ENCODE measurements at regions not wholly inside any gene's neighbourhood (a gene's known extent, or its start where the extent isn't known, plus 50 kb on each side); places are given as distances from the start of the nearest gene placed in this dataset.

DNA sequence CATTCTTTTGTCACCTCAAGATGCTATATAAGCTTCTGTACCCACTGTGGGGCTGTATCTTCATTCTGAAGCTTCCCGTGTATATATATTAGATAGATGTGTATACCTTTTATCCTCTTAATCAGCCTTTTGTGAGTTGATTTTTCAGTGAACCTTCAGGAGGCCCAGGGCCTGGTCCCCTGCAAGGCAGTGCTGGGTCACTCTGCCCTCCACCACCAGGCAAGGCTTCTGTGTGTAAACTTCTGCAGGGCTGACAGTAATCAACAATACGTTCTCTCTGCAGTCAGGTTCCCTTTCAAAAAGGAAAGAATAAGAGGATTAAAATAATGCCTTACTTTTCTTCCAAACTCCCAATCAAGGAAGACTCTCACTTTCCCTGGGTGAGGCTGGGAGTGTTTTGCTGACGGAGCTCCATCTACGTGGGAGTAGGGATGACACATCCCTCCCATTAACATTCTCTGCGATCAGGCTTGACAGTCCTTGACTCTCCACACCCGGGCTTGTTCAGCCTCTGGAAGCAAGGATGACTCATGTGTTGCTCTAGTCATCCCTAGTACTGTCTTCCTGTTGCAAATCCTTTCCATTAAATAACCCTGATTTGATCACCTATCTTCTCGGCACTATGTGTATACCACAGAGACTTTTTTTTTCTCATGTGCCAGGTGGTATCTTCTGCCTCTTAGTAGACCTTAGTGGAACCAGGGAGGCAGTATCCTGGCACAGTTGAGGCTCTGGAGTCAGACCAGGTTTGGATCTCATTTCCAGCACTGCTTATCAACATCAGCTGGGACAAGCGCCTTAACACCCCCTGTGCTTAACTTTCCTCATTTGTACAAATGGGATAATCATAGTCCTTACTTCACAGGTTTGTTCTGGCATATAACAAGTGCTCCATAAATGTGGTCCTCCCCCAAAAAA is 70.3 kb upstream of the KCNK1 start:
- peak; percentile 100 for DNase-seq (ENCODE audit: unreplicated experiment)
- no peak overlapping the region for H3K4me3 Mint-ChIP-seq (ENCODE audit: unreplicated experiment)
- H3K27me3 Mint-ChIP-seq (ENCODE audit: insufficient read depth, unreplicated experiment), result no peaks in the 10 kb centered on the region
- TF ChIP-seq CTCF (IDR thresholded peaks at IDR 0.05; ENCODE audit: unreplicated experiment), result no peak
- intact Hi-C loops (cut with micrococcal nuclease), result loop anchor here (1.0 to 2.0 kb wide), 2 partner anchors 70 to 163 kb away; no protein-coding TSS in a partner anchor
- CTCF ChIA-PET, result interaction anchor here (0.7 to 1.6 kb wide), 4 partner anchors 12 to 203 kb away, joined by 3 to 4 read pairs (median 3); no protein-coding TSS in a partner anchor
- H3K36me3 Mint-ChIP-seq (ENCODE audit: insufficient read depth, unreplicated experiment), result peaks cover 7% of the 10 kb centered on the region
- peaks cover 20% of the 10 kb centered on the region for H3K4me1 Mint-ChIP-seq (ENCODE audit: insufficient read depth, unreplicated experiment)
- POLR2A ChIA-PET, result interaction anchor here (0.5 to 2.5 kb wide), 22 partner anchors 9 to 1886 kb away, joined by 3 to 23 read pairs (median 4); partner anchors contain the start of gene KCNK1
- peak overlapping the region; percentile 72 for H3K27ac Mint-ChIP-seq (ENCODE audit: low read depth, unreplicated experiment)
- TSS peak; percentile 87 for BruUV-seq (replicated peaks)
- no peaks in the 10 kb centered on the region for H3K9me3 Mint-ChIP-seq (ENCODE audit: unreplicated experiment)

DNA sequence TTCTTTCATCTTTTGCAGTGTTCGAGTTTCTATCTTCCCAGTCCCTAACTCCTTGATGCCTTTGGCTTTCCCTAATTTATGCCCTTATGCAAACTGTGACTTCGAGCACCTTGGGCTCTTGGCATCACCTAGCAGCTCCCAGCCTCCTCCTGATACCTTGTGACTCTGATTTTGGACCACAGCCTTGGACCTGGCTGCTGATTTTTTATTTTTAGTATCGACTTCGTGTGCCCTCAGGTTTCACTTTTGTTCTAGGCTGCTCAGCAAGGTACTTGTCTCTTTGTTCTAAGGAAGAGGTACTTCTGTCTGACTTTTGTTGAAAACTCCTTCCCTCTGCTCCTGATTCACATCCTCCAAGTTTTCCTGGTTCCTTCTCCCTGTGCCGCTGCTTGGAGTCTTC is 69.6 kb upstream of the KCNK1 start:
- POLR2A ChIA-PET, result interaction anchor here (0.5 to 2.5 kb wide), 10 partner anchors 8 to 1886 kb away, joined by 3 to 23 read pairs (median 4); partner anchors contain the start of gene KCNK1
- peak overlapping the region; percentile 14 for H3K27ac Mint-ChIP-seq (ENCODE audit: low read depth, unreplicated experiment)
- no peak for DNase-seq (ENCODE audit: unreplicated experiment)

GRCh38 chr1:233547726-233548125 is 66.2 kb upstream of the KCNK1 start:
- no TSS peak for BruUV-seq (replicated peaks)
- no peaks in the 10 kb centered on the region for H3K27me3 Mint-ChIP-seq (ENCODE audit: insufficient read depth, unreplicated experiment)
- ChIA-PET POLR2A (interaction anchor here (0.6 to 1.7 kb wide), 5 partner anchors 18 to 66 kb away, joined by 3 to 5 read pairs (median 3); partner anchors contain the start of gene KCNK1), CTCF (interaction anchor here (1.3 to 1.9 kb wide), 3 partner anchors 30 to 243 kb away, joined by 4 to 5 read pairs (median 4); no protein-coding TSS in a partner anchor)
- peaks cover 7% of the 10 kb centered on the region for H3K36me3 Mint-ChIP-seq (ENCODE audit: insufficient read depth, unreplicated experiment)
- TF ChIP-seq CTCF (IDR thresholded peaks at IDR 0.05; ENCODE audit: unreplicated experiment), result no peak
- peaks cover 20% of the 10 kb centered on the region for H3K4me1 Mint-ChIP-seq (ENCODE audit: insufficient read depth, unreplicated experiment)
- intact Hi-C loops (cut with micrococcal nuclease), result no loop called here
- no peak for DNase-seq (ENCODE audit: unreplicated experiment)
- H3K9me3 Mint-ChIP-seq (ENCODE audit: unreplicated experiment), result no peaks in the 10 kb centered on the region
- H3K27ac Mint-ChIP-seq (ENCODE audit: low read depth, unreplicated experiment), result no peak overlapping the region
- no peak overlapping the region for H3K4me3 Mint-ChIP-seq (ENCODE audit: unreplicated experiment)

More for the DNA sequence above, 69.6 kb upstream of the KCNK1 start:
- no peak for TF ChIP-seq CTCF (IDR thresholded peaks at IDR 0.05; ENCODE audit: unreplicated experiment)
- intact Hi-C loops (cut with micrococcal nuclease), result no loop called here
- no peak overlapping the region for H3K4me3 Mint-ChIP-seq (ENCODE audit: unreplicated experiment)
- BruUV-seq (replicated peaks), result no TSS peak
- peaks cover 7% of the 10 kb centered on the region for H3K36me3 Mint-ChIP-seq (ENCODE audit: insufficient read depth, unreplicated experiment)
- no peaks in the 10 kb centered on the region for H3K9me3 Mint-ChIP-seq (ENCODE audit: unreplicated experiment)
- peaks cover 20% of the 10 kb centered on the region for H3K4me1 Mint-ChIP-seq (ENCODE audit: insufficient read depth, unreplicated experiment)
- CTCF ChIA-PET, result interaction anchor here (0.5 to 0.7 kb wide), 2 partner anchors 106 to 203 kb away, joined by 3 read pairs; no protein-coding TSS in a partner anchor
- no peaks in the 10 kb centered on the region for H3K27me3 Mint-ChIP-seq (ENCODE audit: insufficient read depth, unreplicated experiment)

- DNase-seq (ENCODE audit: unreplicated experiment), result no peak
- H3K4me1 Mint-ChIP-seq (ENCODE audit: insufficient read depth, unreplicated experiment), result peaks cover 5% of the 10 kb centered on the region
- ChIA-PET POLR2A (interaction anchor here (0.7 kb wide), 1 partner anchor 51 kb away, joined by 3 read pairs; no protein-coding TSS in a partner anchor), CTCF (no interaction called here)
- no peak overlapping the region for H3K4me3 Mint-ChIP-seq (ENCODE audit: unreplicated experiment)
- H3K27ac Mint-ChIP-seq (ENCODE audit: low read depth, unreplicated experiment), result no peak overlapping the region
- intact Hi-C loops (cut with micrococcal nuclease), result no loop called here
- no peaks in the 10 kb centered on the region for H3K36me3 Mint-ChIP-seq (ENCODE audit: insufficient read depth, unreplicated experiment)
- H3K27me3 Mint-ChIP-seq (ENCODE audit: insufficient read depth, unreplicated experiment), result no peaks in the 10 kb centered on the region
- BruUV-seq (replicated peaks), result no TSS peak
- H3K9me3 Mint-ChIP-seq (ENCODE audit: unreplicated experiment), result no peaks in the 10 kb centered on the region
- TF ChIP-seq CTCF (IDR thresholded peaks at IDR 0.05; ENCODE audit: unreplicated experiment), result no peak
These were observed 64.5 kb upstream of the KCNK1 start for GRCh38 chr1:233549404-233549803.

Data from MCF 10A (cell line).